ENCODE measurements at regions not wholly inside any gene's neighbourhood (a gene's known extent, or its start where the extent isn't known, plus 50 kb on each side); places are given as distances from the start of the nearest gene placed in this dataset.
"Not testable (repeated sequence)": the region's sequence is repeated elsewhere in the genome, so short reads cannot be mapped to it uniquely, and the experiment has no call there.

- DNase-seq (ENCODE audit: low read depth, low spot score), result not testable (repeated sequence)
These were observed 54.3 kb downstream of the RNU1-4 start for GRCh38 chr1:16794609-16795008.

GRCh38 chr1:16795119-16795518, 54.8 kb downstream of the RNU1-4 start:
- DNase-seq (ENCODE audit: low read depth, low spot score), result not testable (repeated sequence)

- DNase-seq (ENCODE audit: low read depth, low spot score), result not testable (repeated sequence)
These were observed 55.9 kb downstream of the RNU1-4 start for GRCh38 chr1:16796179-16796578.

- DNase-seq (ENCODE audit: low read depth, low spot score), result peak; percentile 73
These were observed 56.3 kb downstream of the RNU1-4 start for GRCh38 chr1:16796625-16797046.

- DNase-seq (ENCODE audit: low read depth, low spot score), result not testable (repeated sequence)
These were observed 56.7 kb downstream of the RNU1-4 start for GRCh38 chr1:16797065-16797464.

- not testable (repeated sequence) for DNase-seq (ENCODE audit: low read depth, low spot score)
These were observed 57.7 kb downstream of the RNU1-4 start for GRCh38 chr1:16798050-16798449.

All from astrocyte of the hippocampus (primary cell).